BJ (cell line): ENCODE measurements at regions not wholly inside any gene's neighbourhood (a gene's known extent, or its start where the extent isn't known, plus 50 kb on each side); places are given as distances from the start of the nearest gene placed in this dataset.

Experiments used
- CTCF ChIA-PET: fragments of 350-600 bp; formaldehyde crosslinking; extraction: SDS; loops from one replicate; lab custom pipeline; 2021; ENCODE audit warnings: antibody characterized with exemption, inconsistent platforms; lab: Yijun Ruan, JAX
- POLR2A ChIA-PET: fragments of 300-600 bp; sonication (Branson Sonifier 250); formaldehyde crosslinking; extraction: SDS; loops from one replicate; lab custom pipeline; 2021; ENCODE audit warnings: antibody characterized with exemption; lab: Charles Lee
- DNase-seq: peaks from one replicate; pipeline ENCODE4 v3.0.0-alpha.2; 2011; ENCODE audit warnings: low read depth
- H3K27me3 ChIP-seq: 2 replicates; pipeline ENCODE4 v1.6.0; 2011; ENCODE audit warnings: low read length; ENCODE audit not compliant: control insufficient read depth, insufficient read depth
- H3K36me3 ChIP-seq: 2 replicates; pipeline ENCODE4 v1.5.1; 2011; ENCODE audit warnings: low read length; ENCODE audit not compliant: control insufficient read depth, insufficient read depth
- H3K4me3 ChIP-seq: 2 replicates; pipeline ENCODE4 v1.5.1; 2011; ENCODE audit warnings: low read depth, mild to moderate bottlenecking, control low read depth, low read length
- TF ChIP-seq, protein P1 (sequence below): IDR thresholded peaks from 2 replicates; pipeline ENCODE4 v1.5.1; 2011; ENCODE audit warnings: low read depth, mild to moderate bottlenecking, control low read depth, inconsistent platforms, low read length, moderate library complexity; ENCODE audit not compliant: insufficient read depth

DNA sequence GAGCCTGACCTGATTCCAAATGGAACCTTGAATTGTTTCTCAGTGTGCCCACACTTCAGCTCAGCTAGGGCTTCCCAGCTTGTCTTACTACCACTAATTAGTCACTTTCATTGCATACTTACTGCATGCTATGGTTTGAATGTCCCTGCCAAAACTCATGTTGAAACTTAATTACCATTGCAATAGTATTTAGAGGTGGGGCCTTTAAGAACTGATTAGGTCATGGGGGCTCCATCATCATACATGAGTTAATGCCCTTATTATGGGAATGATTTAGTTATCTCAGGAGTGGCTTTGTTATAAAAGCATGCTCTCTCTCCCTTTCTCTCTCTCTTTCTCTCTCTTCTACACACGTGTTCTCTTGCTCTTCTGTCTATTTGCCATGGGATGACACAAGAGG is 68.3 kb downstream of the NENF start:
- TF ChIP-seq, protein P1, sequence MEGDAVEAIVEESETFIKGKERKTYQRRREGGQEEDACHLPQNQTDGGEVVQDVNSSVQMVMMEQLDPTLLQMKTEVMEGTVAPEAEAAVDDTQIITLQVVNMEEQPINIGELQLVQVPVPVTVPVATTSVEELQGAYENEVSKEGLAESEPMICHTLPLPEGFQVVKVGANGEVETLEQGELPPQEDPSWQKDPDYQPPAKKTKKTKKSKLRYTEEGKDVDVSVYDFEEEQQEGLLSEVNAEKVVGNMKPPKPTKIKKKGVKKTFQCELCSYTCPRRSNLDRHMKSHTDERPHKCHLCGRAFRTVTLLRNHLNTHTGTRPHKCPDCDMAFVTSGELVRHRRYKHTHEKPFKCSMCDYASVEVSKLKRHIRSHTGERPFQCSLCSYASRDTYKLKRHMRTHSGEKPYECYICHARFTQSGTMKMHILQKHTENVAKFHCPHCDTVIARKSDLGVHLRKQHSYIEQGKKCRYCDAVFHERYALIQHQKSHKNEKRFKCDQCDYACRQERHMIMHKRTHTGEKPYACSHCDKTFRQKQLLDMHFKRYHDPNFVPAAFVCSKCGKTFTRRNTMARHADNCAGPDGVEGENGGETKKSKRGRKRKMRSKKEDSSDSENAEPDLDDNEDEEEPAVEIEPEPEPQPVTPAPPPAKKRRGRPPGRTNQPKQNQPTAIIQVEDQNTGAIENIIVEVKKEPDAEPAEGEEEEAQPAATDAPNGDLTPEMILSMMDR, result no peak
- CTCF ChIA-PET, result interaction anchor here (0.9 kb wide), 1 partner anchor 54 kb away, joined by 3 read pairs; no protein-coding TSS in a partner anchor

DNA sequence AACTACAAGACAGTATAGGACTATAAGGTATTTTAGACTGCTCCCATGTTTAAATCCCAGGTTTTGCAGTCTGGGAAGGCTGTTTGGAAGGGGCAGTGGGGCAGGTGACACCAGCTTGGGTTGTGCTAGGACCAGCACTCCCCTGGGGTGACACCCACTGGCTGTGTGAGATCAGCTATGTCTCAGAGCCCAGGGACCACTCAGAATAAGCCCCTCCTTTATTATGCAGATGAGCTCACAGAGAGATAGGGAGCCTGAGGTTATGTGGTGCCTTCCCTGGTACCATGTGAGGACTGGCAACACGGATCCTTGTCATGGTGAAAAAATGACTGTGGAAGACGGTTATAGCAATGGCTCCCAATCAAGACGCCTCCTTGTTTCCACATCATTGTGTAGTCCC is 71.0 kb downstream of the NENF start:
- DNase-seq, result no peak
- Histone ChIP-seq H3K4me3 (no peak overlapping the region), H3K27me3 (no peaks in the 10 kb centered on the region; the same call in 1 of the 2 replicates), H3K36me3 (no peaks in the 10 kb centered on the region)
- ChIA-PET POLR2A (no interaction called here), CTCF (interaction anchor here (1.8 kb wide), 1 partner anchor 11 kb away, joined by 6 read pairs; no protein-coding TSS in a partner anchor)
- TF ChIP-seq, protein P1, result no peak

More for the DNA sequence above, 68.3 kb downstream of the NENF start:
- Histone ChIP-seq H3K27me3 (peaks cover 3% of the 10 kb centered on the region), H3K36me3 (no peaks in the 10 kb centered on the region), H3K4me3 (no peak overlapping the region)
- POLR2A ChIA-PET, result no interaction called here
- DNase-seq, result no peak

DNA sequence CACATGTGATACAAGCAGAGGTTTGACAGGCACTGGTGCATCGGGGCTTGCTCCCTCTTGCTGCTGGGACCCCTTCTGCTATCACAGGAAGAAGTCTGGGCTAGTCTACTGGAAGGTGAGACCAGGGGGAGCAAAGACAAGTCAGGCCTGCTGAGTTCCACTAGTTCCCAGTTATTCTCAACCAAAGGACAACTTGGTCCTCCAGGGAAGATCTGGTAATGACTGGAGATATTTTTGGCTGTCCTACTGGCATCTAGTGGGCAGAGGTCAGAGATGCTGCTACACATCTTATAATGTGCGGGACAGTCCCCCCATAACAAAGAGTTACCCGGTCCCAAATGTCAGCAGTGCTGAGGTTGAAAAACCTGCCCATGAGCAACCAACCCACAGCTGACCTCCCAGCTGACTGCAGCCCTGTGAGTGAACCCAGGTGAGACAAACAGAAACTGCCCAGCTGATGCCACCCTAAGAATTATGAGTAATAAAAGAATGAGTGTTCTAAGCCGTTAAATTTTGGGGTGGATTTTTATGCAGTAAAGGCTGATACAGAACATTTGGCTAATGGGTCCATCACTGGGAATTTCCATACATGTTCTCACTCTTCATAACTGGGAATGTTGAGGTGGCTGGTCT is 71.6 kb downstream of the NENF start:
- CTCF ChIA-PET, result interaction anchor here (1.8 kb wide), 1 partner anchor 11 kb away, joined by 6 read pairs; no protein-coding TSS in a partner anchor
- POLR2A ChIA-PET, result no interaction called here
- Histone ChIP-seq H3K36me3 (no peaks in the 10 kb centered on the region), H3K4me3 (no peak overlapping the region), H3K27me3 (no peaks in the 10 kb centered on the region)
- DNase-seq, result no peak
- TF ChIP-seq, protein P1, result no peak

DNA sequence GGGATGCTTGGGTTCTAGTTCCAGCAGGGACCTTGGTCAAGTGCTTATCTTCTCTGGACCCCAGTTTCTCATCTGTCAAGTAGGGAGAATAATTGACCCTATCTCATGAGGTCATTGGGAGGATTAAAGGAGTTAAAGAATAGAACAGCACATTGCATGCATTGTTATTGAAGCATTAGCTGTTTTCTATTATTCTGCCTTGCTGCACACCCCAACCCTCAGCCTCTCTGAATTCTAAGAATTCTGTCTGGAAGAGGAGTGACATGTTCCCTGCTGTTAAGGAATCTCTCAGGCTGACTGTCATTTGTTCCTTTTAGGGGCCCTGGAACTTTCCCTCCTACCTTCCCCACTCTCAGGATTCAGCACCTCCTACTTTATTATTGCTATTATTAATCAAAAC is 73.9 kb downstream of the NENF start:
- peaks cover under 1% of the 10 kb centered on the region; the same call in 1 of the 2 replicates for H3K27me3 ChIP-seq
- ChIA-PET CTCF (no interaction called here), POLR2A (no interaction called here)
- H3K4me3 ChIP-seq, result no peak overlapping the region
- TF ChIP-seq, protein P1, result no peak
- DNase-seq, result no peak
- H3K36me3 ChIP-seq, result no peaks in the 10 kb centered on the region

DNA sequence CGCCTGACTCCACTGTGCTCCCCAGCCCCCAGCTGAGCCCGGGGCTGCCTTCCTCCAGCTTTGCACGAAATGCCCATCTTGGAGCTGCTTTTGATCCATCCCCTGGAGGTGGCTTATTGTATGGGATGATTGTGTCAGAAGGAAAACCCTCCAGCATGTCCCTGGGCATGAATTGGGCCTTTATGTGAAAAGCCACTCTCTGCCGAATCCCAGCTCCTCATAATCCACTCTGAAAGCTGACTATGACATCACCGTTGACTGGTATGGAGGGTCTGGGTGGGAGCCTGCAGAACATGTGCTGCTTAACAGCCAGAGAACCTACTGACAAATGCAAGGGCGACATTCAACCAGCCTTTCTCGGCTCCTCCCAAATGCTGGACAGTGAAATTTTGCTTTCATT is 74.6 kb downstream of the NENF start:
- no peak for DNase-seq
- H3K36me3 ChIP-seq, result no peaks in the 10 kb centered on the region
- ChIA-PET CTCF (no interaction called here), POLR2A (no interaction called here)
- H3K27me3 ChIP-seq, result peaks cover 2% of the 10 kb centered on the region; the same call in 1 of the 2 replicates
- TF ChIP-seq, protein P1, result no peak
- H3K4me3 ChIP-seq, result no peak overlapping the region
